ENCODE measurements at regions not wholly inside any gene's neighbourhood (a gene's known extent, or its start where the extent isn't known, plus 50 kb on each side); places are given as distances from the start of the nearest gene placed in this dataset.
"Not testable (repeated sequence)": the region's sequence is repeated elsewhere in the genome, so short reads cannot be mapped to it uniquely, and the experiment has no call there.

DNA sequence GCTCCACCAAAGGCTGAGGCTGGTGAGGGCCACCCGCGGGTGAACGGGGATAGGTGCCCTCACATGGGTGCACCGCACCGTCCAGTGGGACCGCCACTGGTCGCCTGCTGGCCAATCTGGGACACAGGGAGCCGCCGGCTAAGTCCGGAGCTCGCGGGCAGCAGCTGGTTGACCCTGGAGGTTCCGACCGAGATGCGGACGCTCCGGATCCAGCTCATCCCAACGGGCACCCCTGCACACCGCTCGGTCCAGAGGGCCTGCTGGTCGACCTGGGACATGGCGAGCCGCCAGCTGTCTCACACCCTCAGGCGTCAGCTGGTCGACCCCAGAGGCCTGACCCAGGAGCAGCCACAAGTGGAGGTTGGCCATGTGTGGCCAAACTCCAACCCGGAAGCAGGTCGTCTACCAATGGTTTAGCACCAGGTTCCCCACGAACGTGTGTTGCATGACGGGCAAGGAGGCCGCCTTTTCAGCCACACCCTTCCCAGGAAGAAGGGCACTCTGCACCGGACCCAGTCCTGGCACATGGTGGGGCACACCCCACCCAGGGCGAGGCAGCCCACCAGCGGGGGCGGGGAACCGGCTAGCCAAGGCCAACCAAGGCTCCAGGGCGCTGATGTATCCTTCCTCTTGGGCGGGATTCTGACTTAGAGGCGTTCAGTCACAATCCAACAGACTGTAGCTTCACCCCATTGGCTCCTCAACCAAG lies 746.0 kb upstream of the DEFB115 start:
- no peak for DNase-seq (ENCODE audit: low read depth)

DNA sequence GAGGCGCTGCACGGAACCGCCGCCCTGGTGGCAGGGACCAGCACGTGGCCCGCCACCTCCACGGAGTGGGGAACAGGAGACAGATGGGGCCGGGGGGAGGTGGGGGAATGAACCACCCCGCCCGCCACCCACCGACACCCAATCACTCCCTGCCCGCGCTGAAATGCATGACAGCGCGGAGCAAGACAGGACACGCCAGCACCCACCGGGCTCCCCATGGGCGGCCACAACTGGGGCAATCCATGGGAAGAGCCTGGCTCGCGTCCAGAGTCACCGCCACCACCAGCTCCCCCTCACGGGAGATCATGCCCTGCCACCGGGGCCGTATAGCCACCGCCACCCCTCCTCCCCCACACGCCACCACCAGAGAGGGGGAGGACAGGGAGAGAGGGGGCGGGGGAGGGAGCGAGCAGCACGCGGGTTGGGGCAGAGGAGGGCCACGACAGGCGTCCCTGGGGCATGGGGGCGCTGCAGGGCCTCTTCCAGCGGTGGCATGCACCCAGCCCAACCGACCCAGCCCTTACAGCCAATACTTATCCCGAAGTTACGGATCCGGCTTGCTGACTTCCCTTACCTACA lies 744.3 kb upstream of the DEFB115 start:
- DNase-seq (ENCODE audit: low read depth) = no peak

DNA sequence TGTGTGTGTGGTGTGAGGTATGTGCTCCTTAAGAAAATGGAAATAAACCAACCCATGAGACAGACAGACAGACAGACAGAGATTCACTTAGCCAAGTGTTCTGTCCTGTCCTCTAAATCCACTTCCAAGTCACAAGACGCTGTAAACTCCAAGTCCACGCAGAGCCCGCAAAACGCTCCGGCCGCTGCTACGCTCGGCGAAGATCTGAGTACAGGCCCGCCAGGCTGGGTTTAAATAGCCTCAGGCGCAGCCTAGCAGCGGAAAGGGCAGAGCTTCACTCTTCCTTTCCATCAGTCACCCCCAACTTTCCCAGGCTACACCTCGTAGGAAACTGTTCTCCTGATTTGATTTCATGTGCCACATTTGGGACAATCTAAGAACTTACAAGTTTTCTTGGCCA lies 741.5 kb upstream of the DEFB115 start:
- not testable (repeated sequence) for DNase-seq (ENCODE audit: low read depth)

DNA sequence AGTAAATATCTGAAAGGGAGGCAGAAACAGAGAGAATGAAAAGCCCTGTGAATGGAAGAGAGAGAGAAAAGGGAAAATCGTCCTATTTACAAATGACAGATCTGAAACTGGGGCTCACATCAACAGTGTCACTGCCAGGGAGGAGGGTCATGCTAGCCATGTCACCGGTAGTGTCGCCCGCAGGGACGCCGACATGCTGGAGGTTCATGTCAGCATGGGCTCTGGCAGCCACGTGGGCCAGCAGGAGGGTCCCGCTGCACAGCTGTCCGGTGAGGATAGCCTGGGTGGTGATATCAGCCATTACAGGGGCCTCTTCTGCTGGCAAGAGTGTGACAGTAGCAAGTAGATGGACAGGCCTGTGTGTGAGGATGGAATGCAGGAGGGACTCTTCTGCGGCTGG lies 738.6 kb upstream of the DEFB115 start:
- not testable (repeated sequence) for DNase-seq (ENCODE audit: low read depth)

DNA sequence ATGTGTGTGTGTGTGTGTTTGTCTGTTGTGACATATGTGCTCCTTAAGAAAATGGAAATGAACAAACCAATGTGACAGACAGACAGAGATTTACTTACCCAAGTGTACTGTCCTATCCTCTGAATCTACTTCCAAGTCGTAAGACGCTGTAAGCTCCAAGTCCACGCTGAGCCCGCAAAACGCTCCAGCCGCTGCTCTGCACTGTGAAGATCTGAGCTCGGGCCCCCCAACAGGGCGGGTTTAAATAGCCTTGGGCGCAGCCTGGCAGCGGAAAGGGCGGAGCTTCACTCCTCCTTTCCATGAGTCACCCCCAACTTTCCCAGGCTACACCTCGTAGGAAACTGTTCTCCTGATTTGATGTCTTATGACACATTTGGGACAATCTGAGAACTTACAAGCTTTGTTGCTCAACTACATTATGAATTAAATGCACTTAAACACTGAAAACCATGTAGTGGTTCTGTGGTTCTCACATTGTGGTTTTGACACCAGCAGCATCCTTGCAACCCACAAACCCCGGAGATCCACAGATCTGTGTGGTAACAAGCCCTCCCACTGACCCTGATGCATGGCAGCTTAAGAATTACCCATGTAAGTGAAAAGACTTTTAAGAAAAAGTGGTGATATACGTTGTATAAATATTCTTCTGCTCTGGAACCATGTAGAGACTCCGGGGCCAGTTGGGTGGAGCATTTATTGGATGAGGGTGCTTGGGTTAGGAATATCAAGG lies 735.6 kb upstream of the DEFB115 start:
- DNase-seq (ENCODE audit: low read depth) = not testable (repeated sequence)

DNA sequence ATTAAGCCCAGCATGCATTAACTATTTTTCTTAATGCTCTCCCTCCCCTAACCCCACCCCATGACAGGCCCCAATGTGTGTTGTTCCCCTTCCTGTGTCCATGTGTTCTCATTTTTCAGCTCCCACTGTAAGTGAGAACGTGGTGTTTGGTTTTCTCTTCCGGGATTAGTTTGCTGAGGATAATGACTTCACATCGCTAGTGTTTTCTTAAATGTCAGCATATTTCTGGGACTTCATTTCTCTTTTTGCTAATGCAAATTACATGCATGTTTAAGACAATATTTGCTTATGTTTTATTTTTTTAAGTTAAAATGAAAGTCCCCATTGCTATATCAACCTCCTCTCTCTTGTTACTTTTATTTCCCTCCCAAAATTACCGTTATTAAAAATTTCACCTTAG lies 733.3 kb upstream of the DEFB115 start:
- not testable (repeated sequence) for DNase-seq (ENCODE audit: low read depth)

DNA sequence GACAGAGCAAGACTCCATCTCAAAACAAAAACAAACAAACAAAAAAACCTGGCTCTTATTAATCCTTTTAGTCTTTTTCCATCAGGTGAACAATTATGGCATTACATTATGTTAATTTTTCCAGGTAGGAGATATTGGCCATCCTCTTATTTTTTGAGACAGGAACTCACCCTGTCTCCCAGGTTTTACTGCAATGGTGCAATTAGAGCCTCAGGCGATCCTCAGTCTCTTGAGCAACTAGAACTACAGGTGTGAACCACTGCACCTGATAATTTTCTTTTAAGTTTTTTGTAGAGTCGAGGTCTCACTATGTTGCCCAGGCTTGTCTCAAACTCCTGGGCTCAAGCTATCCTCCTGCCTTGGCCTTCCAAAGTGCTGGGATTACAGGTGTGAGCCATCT lies 732.7 kb upstream of the DEFB115 start:
- DNase-seq (ENCODE audit: low read depth) = not testable (repeated sequence)

DNA sequence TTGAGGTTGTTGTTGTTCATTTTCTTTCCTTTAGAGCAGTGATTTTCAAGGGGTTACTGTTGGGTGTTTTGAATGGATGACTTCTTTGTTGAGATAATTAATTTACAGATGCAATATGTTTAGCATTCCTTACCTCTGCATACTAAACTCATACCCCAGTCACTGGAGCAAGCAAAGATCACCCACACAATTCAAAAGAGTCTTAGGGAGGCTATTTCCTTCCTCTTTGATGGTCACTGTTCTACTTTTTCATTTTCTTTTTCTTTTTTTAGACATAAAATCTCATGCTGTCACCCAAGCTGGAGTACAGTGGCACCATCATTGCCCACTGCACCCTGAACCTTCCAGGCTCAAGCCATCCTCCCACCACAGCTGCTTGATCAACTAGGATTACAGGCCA lies 723.8 kb upstream of the DEFB115 start:
- DNase-seq (ENCODE audit: low read depth) = not testable (repeated sequence)

DNA sequence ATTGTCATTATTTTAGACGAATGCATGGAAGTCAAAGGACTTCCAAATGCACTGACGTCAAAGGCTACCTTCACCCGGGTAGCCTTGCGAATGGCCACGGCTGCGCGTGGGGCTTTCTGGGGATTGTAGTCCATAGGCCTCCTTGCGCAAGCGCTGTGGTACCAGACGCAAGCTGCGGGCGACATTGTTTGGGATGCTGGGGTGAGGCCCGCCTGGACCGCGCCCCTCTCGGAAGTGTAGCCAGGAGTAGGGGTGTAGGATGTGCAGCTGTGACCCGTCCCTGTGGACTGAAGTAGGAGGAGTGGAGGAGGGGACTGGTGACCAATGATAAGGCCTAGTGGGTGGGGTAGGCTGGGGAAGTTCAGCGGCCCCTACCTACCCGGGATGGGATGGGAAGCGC lies 720.0 kb upstream of the DEFB115 start:
- DNase-seq (ENCODE audit: low read depth) = not testable (repeated sequence)

DNA sequence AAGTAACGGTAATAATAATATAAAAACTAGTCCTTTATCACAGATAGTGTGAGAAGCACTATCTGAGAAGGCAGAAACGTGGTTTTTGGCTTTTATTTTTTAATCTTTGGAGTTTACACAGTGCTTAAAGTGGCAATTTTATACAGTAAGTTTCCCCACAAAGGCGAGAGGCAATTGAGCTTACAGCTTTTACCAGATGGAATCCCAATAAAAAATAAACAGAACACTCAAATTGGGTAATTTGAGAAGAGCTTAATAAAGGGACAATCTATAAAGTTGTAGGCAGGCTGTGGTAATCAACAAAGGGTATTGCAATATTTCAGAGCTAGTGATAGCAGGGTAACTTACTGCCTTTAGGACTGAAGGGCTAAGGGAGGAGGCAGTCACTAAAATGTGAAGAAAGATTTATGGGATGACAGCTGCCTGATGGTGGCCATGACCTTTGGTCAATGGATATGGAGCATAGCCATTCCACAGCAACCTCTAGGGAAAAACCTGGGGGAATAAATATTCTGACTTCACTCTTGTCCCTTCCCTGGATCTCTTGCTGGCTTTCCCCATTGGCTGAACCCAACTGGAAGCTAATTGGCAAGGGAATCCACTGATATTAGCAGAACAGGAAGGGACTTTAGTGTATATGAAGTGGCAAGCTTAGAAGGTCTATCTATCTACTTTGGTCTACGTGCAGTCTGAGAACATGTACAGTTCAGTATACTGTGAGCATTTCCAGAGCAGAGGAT lies 717.0 kb upstream of the DEFB115 start:
- DNase-seq (ENCODE audit: low read depth) = not testable (repeated sequence)

DNA sequence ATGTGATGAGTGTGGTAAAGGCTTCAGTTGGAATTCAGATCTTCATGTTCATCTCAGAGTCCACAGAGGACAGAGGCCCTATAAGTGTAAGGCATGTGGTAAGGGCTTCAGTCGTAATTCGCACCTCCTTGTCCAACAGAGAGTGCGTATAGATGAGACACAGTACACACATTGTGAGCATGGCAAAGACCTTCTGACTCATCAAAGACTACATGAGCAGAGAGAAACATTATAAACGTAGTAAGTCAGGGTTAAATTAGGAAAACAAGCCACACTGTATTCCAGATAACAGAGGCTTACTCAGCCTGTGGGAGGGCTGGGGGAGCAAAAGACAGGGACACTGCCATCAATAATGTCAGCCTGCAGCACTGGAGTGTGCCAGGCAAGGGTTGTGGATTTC lies 706.2 kb upstream of the DEFB115 start:
- DNase-seq (ENCODE audit: low read depth) = not testable (repeated sequence)

DNA sequence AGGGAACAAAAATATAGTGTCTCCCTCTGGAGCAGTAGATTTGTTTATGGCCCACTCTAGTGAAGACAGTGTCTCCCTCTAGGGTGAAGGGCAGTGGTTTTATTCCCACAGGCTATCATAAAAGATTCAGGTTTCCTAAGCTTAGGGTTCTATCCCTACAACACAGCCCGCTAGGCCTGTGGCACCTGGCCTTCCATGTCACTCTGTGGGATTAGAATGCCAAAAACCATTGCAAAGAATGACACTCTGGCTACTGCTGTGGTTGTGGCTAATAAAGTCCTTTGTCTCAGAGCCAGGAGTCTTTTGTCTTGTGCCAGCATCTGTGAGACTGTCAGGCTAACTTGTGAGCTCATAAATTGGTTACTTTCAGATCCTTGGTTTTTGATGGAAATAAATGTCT lies 700.7 kb upstream of the DEFB115 start:
- not testable (repeated sequence) for DNase-seq (ENCODE audit: low read depth)

DNA sequence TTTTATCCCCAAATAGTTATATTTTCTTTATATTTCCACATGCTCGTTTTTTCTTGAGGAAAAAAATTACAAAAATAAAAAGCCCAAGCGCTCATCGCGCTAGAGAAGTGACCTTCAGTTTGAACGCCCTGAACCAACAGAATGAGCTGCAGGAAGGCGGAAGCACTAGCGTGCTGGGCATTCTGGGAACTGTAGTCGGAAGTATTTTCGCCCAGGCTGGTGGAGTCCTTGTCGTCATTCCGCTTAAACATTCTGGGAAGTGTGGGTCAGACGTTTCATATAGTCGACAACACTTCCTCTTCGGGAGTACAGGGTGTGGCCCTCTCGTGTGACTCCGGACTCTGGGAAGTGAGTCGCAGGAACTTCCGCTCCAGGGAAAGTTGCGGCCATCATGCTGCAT lies 692.4 kb upstream of the DEFB115 start:
- DNase-seq (ENCODE audit: low read depth) = not testable (repeated sequence)

DNA sequence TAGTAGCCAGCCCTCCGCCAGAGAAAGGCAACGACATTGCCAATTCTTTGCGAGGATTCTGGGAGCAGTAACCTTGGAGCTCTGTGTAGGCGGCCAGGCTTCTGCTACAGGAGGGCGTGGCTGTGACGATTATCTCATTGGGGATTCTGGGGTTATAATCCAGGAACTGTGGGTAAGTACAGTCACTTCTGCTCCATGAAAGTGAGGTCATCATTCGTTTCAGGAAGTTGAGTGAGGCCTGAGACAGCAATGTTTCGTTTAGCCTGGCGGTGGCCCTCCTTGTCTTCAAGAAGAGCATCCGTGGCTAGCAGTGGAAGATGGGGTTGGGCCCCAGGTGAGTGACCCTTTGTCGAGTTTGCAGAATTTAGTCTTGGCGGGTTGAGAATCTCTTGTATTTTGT lies 687.6 kb upstream of the DEFB115 start:
- not testable (repeated sequence) for DNase-seq (ENCODE audit: low read depth)

DNA sequence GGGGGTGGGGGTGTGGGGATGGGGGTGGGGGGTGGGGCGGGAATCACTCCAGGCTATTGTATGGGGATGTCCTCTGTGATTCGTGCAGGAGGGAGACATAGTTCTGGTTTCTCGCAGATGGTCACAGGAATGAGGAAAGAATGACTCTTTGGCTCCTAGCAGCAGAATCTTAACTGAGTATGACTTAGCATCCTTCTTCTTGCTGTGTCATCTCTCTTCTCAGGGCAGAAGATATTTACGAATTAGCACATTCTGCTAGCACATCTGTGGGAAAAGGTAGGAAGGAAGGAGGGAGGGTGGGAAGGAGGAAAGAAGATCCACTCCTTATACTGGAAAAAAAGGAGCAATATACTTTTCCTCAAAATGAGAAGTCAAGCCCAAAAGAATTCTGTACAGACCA lies 686.8 kb upstream of the DEFB115 start:
- DNase-seq (ENCODE audit: low read depth) = not testable (repeated sequence)

DNA sequence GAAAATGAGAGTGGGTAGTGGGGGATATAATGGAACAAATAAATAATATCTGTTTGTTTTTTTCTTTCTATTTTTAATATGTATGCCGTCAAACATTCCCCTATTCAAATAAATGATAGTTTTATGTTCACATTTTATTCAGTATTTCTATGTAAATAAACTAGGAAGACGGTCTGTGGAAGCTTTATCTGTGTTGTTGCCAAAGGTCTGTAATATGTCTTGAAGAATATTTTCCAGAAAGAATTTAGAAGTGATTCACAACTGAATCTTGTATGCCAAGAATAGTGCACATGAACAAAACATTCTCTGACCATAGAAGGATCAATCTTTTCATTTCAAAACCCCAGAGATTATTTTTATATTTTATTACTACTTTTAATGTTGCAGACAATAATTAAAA lies 683.1 kb upstream of the DEFB115 start:
- not testable (repeated sequence) for DNase-seq (ENCODE audit: low read depth)

DNA sequence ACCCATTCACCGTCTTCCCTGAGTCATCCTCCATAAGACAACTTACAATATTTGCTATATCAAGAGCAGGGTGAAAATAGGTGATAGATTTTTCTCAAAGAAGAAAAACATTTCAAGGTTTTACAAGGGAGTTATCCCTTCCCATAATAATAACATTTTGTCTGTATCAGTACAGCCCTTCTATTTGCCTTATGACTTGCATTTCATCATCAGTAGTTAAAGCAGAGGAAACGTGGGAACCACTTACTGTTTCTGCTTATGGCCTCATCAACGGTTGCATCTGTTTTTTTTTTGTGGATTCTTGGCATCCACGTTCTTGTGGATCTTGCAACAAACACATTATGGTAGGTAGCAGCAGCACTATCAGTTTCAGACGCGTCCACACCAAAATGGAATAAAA lies 678.4 kb upstream of the DEFB115 start:
- DNase-seq (ENCODE audit: low read depth) = not testable (repeated sequence)

DNA sequence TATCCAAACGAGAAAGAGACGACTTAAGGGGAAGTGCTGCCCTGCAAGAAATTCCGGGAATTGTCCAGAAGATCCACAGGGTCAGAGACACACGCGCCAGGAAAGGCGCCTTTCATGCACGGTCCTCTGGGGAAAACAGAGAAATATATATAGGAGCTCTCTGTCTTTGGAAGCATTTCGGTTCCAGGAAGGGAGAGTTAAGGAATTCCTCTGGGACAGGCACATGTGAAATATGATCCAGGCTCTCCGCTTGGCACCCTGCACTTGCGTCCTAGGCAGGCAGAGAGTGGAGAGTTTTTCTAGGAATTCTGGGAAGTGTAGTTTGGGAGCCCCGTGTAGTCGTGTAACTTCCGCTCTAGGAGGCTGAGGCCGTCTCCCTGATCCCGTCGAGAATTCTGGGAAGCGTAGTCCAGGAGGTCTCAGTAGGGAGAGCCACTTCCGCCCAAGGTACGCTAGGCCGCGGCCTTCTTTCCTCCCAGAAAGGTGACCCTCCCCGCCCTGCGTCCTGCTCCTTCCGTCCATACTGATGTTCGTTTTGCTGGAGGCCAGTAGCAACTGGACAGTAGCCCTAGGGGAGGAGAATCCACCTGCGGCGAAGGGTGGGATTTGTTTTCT lies 677.5 kb upstream of the DEFB115 start:
- DNase-seq (ENCODE audit: low read depth) = not testable (repeated sequence)

DNA sequence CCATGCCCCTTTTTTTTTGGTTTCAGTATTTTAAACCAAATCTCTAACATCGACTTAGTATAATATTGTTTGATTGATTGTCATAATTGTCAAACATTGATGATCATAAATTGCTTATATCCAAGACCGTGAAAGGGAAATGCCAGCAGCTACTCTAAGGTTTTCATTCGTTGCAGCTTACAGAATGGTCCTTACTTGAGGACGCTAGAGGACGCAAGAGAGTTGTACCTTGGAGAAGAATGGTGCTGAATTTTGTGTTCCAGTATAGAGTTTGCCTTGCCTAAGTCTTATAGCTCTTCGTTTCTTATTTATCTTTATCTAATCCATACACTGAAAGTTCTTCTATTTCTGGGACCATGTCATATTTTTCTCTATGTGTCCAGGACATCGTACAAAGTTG lies 675.6 kb upstream of the DEFB115 start:
- DNase-seq (ENCODE audit: low read depth) = not testable (repeated sequence)

DNA sequence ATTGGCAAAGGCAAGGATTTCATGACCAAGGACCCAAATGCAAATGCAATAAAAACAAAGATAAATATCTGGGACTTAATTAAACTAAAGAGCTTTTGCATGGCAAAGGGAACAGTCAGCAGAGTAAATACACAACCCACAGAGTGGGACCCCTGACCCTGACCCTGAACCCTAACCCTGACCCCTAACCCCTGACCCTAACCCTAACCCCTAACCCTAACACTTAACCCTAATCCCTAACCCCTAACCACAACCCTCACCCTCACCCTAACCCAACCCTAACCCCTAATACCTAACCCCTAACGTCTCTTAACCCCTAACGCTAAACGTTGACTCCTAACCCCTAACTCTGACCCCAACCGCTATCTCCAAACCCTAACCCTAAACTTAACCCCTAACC lies 673.1 kb upstream of the DEFB115 start:
- DNase-seq (ENCODE audit: low read depth) = not testable (repeated sequence)

DNA sequence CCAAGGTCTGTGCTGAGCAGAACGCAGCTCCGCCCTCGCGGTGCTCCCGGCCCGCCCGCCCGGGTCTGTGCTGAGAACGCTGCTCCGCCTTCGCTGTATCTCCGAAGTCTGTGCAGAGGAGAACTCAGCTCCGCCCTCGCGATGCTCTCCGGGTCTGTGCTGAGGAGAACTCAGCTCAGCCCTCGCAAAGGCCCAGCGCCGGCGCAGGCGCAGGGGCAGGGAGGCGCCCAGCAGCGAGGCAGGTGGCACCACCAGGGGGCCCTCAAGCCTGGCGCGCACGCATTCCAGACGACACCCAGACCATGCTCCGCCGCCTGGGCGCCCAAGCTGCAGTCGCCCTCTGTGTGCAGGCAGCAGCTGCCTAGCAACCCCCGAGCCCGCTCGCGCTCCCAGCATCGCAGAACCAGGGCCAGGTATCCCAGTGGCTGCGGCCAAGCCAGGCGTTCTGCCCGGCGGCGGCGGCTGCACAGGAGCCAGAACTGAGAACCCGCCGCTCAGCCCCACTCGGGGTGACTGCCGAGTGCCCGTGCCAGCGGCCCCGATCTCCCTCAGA lies 672.1 kb upstream of the DEFB115 start:
- peak; percentile 25 for DNase-seq (ENCODE audit: low read depth)

DNA sequence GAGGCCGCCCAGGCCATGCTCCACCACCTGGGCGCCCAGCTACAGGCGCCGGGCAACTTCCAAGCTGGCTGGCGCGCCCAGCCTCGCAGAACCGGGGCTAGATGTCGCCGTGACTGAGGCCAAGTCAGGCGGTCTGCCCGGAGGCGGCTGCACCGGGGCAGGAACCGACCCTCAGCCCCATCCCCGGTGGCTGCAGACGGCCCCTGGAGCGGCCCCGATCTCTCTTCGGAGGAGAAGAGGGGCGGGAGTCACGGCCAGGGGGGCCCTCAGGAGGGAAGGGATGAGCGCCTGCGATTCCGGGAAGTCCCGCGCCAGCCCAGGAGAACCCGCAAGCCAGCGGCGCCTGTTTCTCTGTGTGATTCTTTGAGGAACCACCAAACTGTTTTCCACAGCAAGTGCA lies 671.3 kb upstream of the DEFB115 start:
- DNase-seq (ENCODE audit: low read depth) = not testable (repeated sequence)

Measured in activated T-cell treated with anti-CD3 and anti-CD28 coated beads for 24 hours (primary cell).